GM12873 (cell line): ENCODE measurements at regions not wholly inside any gene's neighbourhood (a gene's known extent, or its start where the extent isn't known, plus 50 kb on each side); places are given as distances from the start of the nearest gene placed in this dataset.

Experiments
- CTCF ChIP-seq: IDR thresholded peaks from 2 replicates; pipeline ENCODE4 v1.5.1; 2012; ENCODE audit warnings: low read depth, mild to moderate bottlenecking, moderate library complexity, low read length, control low read depth; ENCODE audit not compliant: insufficient read depth; ENCODE audit errors: missing control alignments

GRCh38 chr5:24909210-24909609, 264.4 kb upstream of the CDH10 start:
- TF ChIP-seq CTCF, result no peak

- no peak for TF ChIP-seq CTCF
Measured at GRCh38 chr5:24906689-24907088, 261.9 kb upstream of the CDH10 start.

GRCh38 chr5:24904981-24905517, 260.3 kb upstream of the CDH10 start:
- TF ChIP-seq CTCF, result no peak

DNA sequence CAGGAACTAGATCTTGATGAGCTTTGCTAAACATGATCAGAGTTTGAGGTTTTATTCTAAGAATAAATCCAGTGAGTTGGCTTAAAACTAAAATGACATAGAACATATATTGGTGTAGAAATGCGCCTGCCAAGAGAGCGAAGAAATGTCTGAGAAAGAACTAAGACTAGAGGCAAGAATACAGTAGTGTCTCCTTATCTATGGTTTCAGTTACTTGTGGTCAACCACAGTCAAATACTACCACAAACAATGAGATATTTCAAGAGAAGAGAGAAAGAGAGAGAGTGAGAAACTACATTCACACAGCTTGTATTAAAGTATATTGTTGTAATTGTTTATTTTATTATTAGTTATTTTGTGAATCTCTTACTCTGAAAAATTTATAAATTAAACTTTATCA, 254.4 kb upstream of the CDH10 start:
- no peak for TF ChIP-seq CTCF

- TF ChIP-seq CTCF, result no peak
Measured at GRCh38 chr5:24864244-24864643, 219.5 kb upstream of the CDH10 start.

GRCh38 chr5:24862117-24862516, 217.3 kb upstream of the CDH10 start:
- no peak for TF ChIP-seq CTCF

GRCh38 chr5:24855485-24855884, 210.7 kb upstream of the CDH10 start:
- TF ChIP-seq CTCF, result no peak
